IPS-11a (cell line): ENCODE measurements at regions not wholly inside any gene's neighbourhood (a gene's known extent, or its start where the extent isn't known, plus 50 kb on each side); places are given as distances from the start of the nearest gene placed in this dataset.

Source experiments
- H3K4me3 ChIP-seq: one replicate; pipeline ENCODE4 v1.5.1; 2013; ENCODE audit warnings: low read depth, low read length, control low read depth

GRCh38 chr4:181443021-181443420 is 800.2 kb upstream of the TENM3 start:
- H3K4me3 ChIP-seq = no peak overlapping the region

GRCh38 chr4:181465826-181466225 is 777.4 kb upstream of the TENM3 start:
- no peak overlapping the region for H3K4me3 ChIP-seq

GRCh38 chr4:181468451-181468850 is 774.8 kb upstream of the TENM3 start:
- H3K4me3 ChIP-seq = no peak overlapping the region

GRCh38 chr4:181470306-181470705 is 772.9 kb upstream of the TENM3 start:
- H3K4me3 ChIP-seq = no peak overlapping the region

GRCh38 chr4:181475359-181475758 is 767.8 kb upstream of the TENM3 start:
- H3K4me3 ChIP-seq = no peak overlapping the region

GRCh38 chr4:181475781-181476507 is 767.3 kb upstream of the TENM3 start:
- H3K4me3 ChIP-seq = no peak overlapping the region

- H3K4me3 ChIP-seq = no peak overlapping the region
These were observed 766.7 kb upstream of the TENM3 start for GRCh38 chr4:181476508-181476890.

GRCh38 chr4:181477591-181477990 is 765.6 kb upstream of the TENM3 start:
- no peak overlapping the region for H3K4me3 ChIP-seq

- H3K4me3 ChIP-seq = no peak overlapping the region
These were observed 764.5 kb upstream of the TENM3 start for GRCh38 chr4:181478656-181479055.

GRCh38 chr4:181479141-181479540 is 764.1 kb upstream of the TENM3 start:
- H3K4me3 ChIP-seq = no peak overlapping the region

- H3K4me3 ChIP-seq = no peak overlapping the region
These were observed 758.8 kb upstream of the TENM3 start for GRCh38 chr4:181484396-181484795.

- no peak overlapping the region for H3K4me3 ChIP-seq
These were observed 754.3 kb upstream of the TENM3 start for GRCh38 chr4:181488926-181489325.

- H3K4me3 ChIP-seq = no peak overlapping the region
These were observed 745.1 kb upstream of the TENM3 start for GRCh38 chr4:181498148-181498547.

GRCh38 chr4:181502611-181503010 is 740.6 kb upstream of the TENM3 start:
- no peak overlapping the region for H3K4me3 ChIP-seq

GRCh38 chr4:181503687-181504390 is 739.4 kb upstream of the TENM3 start:
- no peak overlapping the region for H3K4me3 ChIP-seq

- no peak overlapping the region for H3K4me3 ChIP-seq
These were observed 738.3 kb upstream of the TENM3 start for GRCh38 chr4:181504924-181505323.

- H3K4me3 ChIP-seq = no peak overlapping the region
These were observed 735.9 kb upstream of the TENM3 start for GRCh38 chr4:181507180-181507835.

GRCh38 chr4:181507938-181508337 is 735.3 kb upstream of the TENM3 start:
- no peak overlapping the region for H3K4me3 ChIP-seq

GRCh38 chr4:181508601-181509000 is 734.6 kb upstream of the TENM3 start:
- H3K4me3 ChIP-seq = no peak overlapping the region

GRCh38 chr4:181509073-181509472 is 734.1 kb upstream of the TENM3 start:
- H3K4me3 ChIP-seq = no peak overlapping the region

- H3K4me3 ChIP-seq = no peak overlapping the region
These were observed 725.7 kb upstream of the TENM3 start for GRCh38 chr4:181517491-181517890.

- no peak overlapping the region for H3K4me3 ChIP-seq
These were observed 722.4 kb upstream of the TENM3 start for GRCh38 chr4:181520790-181521189.
